WERI-Rb-1 (cell line): ENCODE measurements at regions not wholly inside any gene's neighbourhood (a gene's known extent, or its start where the extent isn't known, plus 50 kb on each side); places are given as distances from the start of the nearest gene placed in this dataset.
"Not testable (repeated sequence)": the region's sequence is repeated elsewhere in the genome, so short reads cannot be mapped to it uniquely, and the experiment has no call there.

Source experiments
- DNase-seq: peaks from one replicate; pipeline ENCODE4 v3.0.0-alpha.2; 2020
- H3K27ac ChIP-seq: fragments of 250-450 bp; sonication (Bioruptor Pico); 2 replicates; pipeline ENCODE4 v1.5.1; 2020; ENCODE audit warnings: mild to moderate bottlenecking, moderate library complexity
- H3K27me3 ChIP-seq: fragments of 250-450 bp; sonication (Bioruptor Pico); 2 replicates; pipeline ENCODE4 v1.5.1; 2021; ENCODE audit warnings: mild to moderate bottlenecking, low read depth, moderate library complexity; ENCODE audit not compliant: insufficient read depth, severe bottlenecking
- H3K36me3 ChIP-seq: fragments of 250-450 bp; sonication (Bioruptor Pico); 2 replicates; pipeline ENCODE4 v1.5.1; 2020; ENCODE audit warnings: mild to moderate bottlenecking, moderate library complexity
- H3K4me3 ChIP-seq: 2 replicates; pipeline ENCODE4 v1.5.1; 2011; ENCODE audit warnings: low read depth, mild to moderate bottlenecking, control low read depth, low read length
- H3K9me3 ChIP-seq: fragments of 250-450 bp; sonication (Bioruptor Pico); 2 replicates; pipeline ENCODE4 v1.5.1; 2021; ENCODE audit warnings: mild to moderate bottlenecking, moderate library complexity; ENCODE audit not compliant: severe bottlenecking
- TF ChIP-seq, protein P1 (sequence below): IDR thresholded peaks from 2 replicates; pipeline ENCODE4 v1.5.1; 2011; ENCODE audit warnings: low read depth, mild to moderate bottlenecking, control low read depth, inconsistent platforms, low read length

DNA sequence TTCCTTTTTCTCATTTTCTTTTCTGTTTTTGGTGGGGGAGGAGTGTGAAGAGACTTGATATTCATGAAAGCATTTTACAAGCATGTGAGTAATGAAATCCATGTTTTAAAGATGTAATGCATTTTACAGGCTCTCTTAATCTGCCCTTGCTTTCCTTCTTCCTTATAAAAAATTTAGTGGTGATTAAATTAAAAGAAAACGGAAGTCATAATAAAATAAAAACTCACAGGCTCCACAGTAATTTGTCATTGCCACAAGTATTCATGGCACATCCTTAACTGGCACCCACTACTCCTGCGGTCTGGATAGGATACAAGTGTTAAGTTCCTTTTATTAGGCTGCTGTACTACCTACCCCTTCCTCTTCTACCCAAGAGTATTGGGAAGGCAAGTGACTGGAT, 241.2 kb downstream of the SLC4A3 start:
- Histone ChIP-seq H3K36me3 (no peaks in the 10 kb centered on the region), H3K4me3 (no peak overlapping the region), H3K9me3 (no peaks in the 10 kb centered on the region), H3K27me3 (no peaks in the 10 kb centered on the region), H3K27ac (no peak overlapping the region)
- TF ChIP-seq, protein P1, sequence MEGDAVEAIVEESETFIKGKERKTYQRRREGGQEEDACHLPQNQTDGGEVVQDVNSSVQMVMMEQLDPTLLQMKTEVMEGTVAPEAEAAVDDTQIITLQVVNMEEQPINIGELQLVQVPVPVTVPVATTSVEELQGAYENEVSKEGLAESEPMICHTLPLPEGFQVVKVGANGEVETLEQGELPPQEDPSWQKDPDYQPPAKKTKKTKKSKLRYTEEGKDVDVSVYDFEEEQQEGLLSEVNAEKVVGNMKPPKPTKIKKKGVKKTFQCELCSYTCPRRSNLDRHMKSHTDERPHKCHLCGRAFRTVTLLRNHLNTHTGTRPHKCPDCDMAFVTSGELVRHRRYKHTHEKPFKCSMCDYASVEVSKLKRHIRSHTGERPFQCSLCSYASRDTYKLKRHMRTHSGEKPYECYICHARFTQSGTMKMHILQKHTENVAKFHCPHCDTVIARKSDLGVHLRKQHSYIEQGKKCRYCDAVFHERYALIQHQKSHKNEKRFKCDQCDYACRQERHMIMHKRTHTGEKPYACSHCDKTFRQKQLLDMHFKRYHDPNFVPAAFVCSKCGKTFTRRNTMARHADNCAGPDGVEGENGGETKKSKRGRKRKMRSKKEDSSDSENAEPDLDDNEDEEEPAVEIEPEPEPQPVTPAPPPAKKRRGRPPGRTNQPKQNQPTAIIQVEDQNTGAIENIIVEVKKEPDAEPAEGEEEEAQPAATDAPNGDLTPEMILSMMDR: no peak
- DNase-seq: no peak

DNA sequence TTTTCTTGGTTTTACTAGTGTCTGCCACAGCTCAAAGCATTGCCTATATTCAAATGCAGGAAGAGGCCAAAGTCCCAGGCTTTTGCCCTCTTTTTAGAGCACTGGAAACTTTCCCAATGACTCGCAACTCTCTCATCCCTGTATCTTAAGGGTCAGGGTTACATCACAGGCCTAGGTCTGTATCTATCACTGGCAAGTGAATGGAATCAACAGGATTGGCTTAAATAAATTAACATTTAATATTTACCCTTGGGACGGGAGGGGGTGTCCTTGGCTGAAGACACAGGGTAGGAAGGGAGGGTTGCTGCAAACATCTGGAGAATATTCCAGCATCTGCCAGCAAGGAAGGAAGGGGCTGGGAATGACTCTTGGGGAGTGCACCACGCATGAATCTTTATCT, 242.6 kb downstream of the SLC4A3 start:
- TF ChIP-seq, protein P1: no peak
- no peak for DNase-seq
- H3K4me3 ChIP-seq: no peak overlapping the region
- no peaks in the 10 kb centered on the region for H3K36me3 ChIP-seq
- no peaks in the 10 kb centered on the region for H3K27me3 ChIP-seq
- H3K27ac ChIP-seq: no peak overlapping the region
- H3K9me3 ChIP-seq: no peaks in the 10 kb centered on the region

DNA sequence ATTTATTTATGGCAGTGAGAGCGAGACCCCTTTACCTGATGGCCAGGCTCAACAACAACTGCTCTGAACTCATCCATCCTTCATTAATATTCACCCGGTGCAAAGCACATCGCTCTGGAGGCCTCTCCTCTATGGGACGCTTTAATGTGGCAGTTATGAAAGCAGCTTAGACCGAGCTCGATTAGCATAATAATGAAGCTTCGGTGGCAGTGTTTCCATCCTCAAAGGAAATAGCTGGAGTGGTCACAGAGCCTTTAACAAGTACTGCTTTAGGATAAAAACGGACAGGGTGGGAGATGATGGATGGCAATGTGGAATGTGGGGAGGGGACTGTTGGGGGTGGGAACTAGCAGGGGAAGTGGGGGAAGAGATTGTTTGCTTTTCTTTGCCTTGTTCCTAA, 243.9 kb downstream of the SLC4A3 start:
- Histone ChIP-seq H3K9me3 (no peaks in the 10 kb centered on the region), H3K36me3 (no peaks in the 10 kb centered on the region), H3K4me3 (no peak overlapping the region), H3K27me3 (no peaks in the 10 kb centered on the region), H3K27ac (no peak overlapping the region)
- DNase-seq: no peak
- TF ChIP-seq, protein P1: no peak

DNA sequence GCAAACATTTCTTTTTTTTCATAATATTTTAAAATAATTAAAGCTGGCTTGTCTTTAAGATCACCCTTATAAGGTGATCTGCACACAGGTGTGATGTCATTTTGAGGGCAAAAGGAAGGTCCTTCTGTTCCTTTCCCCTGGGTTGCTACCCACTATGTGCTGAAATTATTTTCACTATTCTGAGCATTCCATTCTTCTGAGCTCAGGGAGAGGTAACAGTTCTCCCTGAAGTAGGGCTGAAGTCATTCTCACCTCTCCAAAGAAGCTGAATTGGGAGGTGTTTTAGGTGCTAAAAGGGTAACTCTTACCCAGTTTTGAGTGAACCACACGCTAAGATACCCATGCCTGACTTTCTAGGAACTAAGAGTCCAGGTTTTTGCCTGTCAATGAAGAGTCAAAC, 247.6 kb downstream of the SLC4A3 start:
- H3K9me3 ChIP-seq: no peaks in the 10 kb centered on the region
- H3K36me3 ChIP-seq: no peaks in the 10 kb centered on the region
- TF ChIP-seq, protein P1: no peak
- DNase-seq: no peak
- H3K27ac ChIP-seq: no peak overlapping the region
- H3K27me3 ChIP-seq: no peaks in the 10 kb centered on the region
- no peak overlapping the region for H3K4me3 ChIP-seq

DNA sequence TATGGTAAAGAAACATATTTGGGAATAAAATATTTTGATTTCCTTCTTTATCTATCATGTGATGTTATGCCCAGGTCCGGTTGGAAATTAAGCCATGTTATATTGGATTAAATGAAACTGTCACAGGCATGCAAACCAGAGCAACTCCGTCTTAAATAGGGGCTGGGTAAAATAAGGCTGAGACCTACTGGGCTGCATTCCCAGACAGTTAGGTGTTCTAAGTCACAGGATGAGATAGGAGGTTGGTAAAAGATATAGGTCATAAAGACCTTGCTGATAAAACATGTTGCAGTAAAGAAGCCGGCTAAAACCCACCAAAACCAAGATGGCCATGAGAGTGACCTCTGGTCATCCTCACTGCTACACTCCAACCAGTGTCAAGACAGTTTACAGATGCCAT, 248.6 kb downstream of the SLC4A3 start:
- H3K4me3 ChIP-seq, H3K27ac ChIP-seq, DNase-seq, H3K27me3 ChIP-seq, H3K9me3 ChIP-seq, H3K36me3 ChIP-seq: not testable (repeated sequence)

DNA sequence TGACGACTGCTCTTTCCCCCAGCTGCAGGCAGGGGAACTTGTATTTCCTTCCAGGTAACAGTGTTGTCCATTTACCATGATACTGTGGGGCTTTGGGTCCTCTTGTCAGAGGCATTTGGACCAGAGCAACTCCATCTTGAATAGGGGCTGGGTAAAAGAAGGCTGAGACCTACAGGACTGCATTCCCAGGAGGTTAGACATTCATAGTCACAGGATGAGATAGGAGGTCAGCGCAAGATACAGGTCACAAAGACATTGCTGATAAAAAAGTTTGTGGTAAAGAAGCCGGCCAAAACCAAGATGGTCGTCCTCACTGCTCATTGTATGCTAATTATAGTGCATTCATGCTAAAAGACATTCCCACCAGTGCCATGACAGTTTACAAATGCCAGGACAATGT, 249.5 kb downstream of the SLC4A3 start:
- Histone ChIP-seq H3K27ac (no peak overlapping the region), H3K9me3 (no peaks in the 10 kb centered on the region), H3K27me3 (no peaks in the 10 kb centered on the region), H3K36me3 (no peaks in the 10 kb centered on the region), H3K4me3 (no peak overlapping the region)
- DNase-seq: no peak
- TF ChIP-seq, protein P1: no peak
